B cell (primary cell): ENCODE measurements at regions not wholly inside any gene's neighbourhood (a gene's known extent, or its start where the extent isn't known, plus 50 kb on each side); places are given as distances from the start of the nearest gene placed in this dataset.

Experiments
- ATAC-seq: fragments of 200-7000 bp; cut with Tn5 transposase; one replicate; pipeline ENCODE4 v1.10.0; 2021; ENCODE audit warnings: low read depth, mild to moderate bottlenecking, moderate number of reproducible peaks, moderate library complexity
- CTCF ChIA-PET: fragments of 350-600 bp; sonication (Branson Sonifier 250); formaldehyde crosslinking; loops from one replicate; lab custom pipeline; 2021; ENCODE audit warnings: antibody characterized with exemption, inconsistent platforms; lab: Charles Lee
- POLR2A ChIA-PET: fragments of 350-600 bp; sonication (Branson Sonifier 250); formaldehyde crosslinking; loops from one replicate; lab custom pipeline; 2021; ENCODE audit warnings: antibody characterized with exemption; lab: Charles Lee
- DNase-seq: peaks from one replicate; pipeline ENCODE4 v3.0.0; 2013
- H2AFZ ChIP-seq: 2 replicates; pipeline ENCODE4 v1.6.1; 2012; ENCODE audit warnings: mild to moderate bottlenecking, low read depth, low read length; ENCODE audit not compliant: insufficient read depth, poor library complexity, severe bottlenecking
- H3K27ac ChIP-seq, 2 donors: 1 replicate in 1 of 2; 2 replicates in 1 of 2; pipeline ENCODE4 v1.5.1; 2012 to 2013; ENCODE audit warnings: low read length in 2 of 2, mild to moderate bottlenecking in 2 of 2, moderate library complexity in 1 of 2
- H3K27me3 ChIP-seq, 4 experiments: fragments of 200-600 bp in 1 of 4; sonication (generic) in 1 of 4; replicated peaks in 1 of 4; 1 replicate in 2 of 4; 2 replicates in 2 of 4; pipeline versions ENCODE4 v1.6.1 to v1.7.0; 2013 to 2016; ENCODE audit warnings: low read length in 3 of 4, mild to moderate bottlenecking in 2 of 4, mixed read lengths in 1 of 4, moderate library complexity in 1 of 4; ENCODE audit not compliant: insufficient read depth in 4 of 4, control insufficient read depth in 3 of 4; ENCODE audit errors: control extremely low read depth in 1 of 4
- H3K36me3 ChIP-seq, 2 experiments: replicated peaks in 1 of 2; 1 replicate in 1 of 2; 2 replicates in 1 of 2; pipeline versions ENCODE4 v1.6.1 to v1.7.1; 2013; ENCODE audit warnings: low read length in 1 of 2; ENCODE audit not compliant: insufficient read depth in 2 of 2, control insufficient read depth in 1 of 2; ENCODE audit errors: control extremely low read depth in 1 of 2, extremely low read depth in 1 of 2
- H3K4me1 ChIP-seq, 2 donors: fragments of 200-600 bp in 1 of 2; sonication (generic) in 1 of 2; 1 replicate in 1 of 2; 2 replicates in 1 of 2; pipeline versions ENCODE4 v1.5.1 to v1.6.1; 2013 to 2017; ENCODE audit warnings: low read length in 2 of 2; ENCODE audit not compliant: control insufficient read depth in 2 of 2, insufficient read depth in 2 of 2
- H3K4me2 ChIP-seq: replicated peaks from 2 replicates; pipeline ENCODE3; 2012; ENCODE audit warnings: mild to moderate bottlenecking, low read depth, low read length; ENCODE audit not compliant: poor library complexity, severe bottlenecking
- H3K4me3 ChIP-seq, 5 experiments: fragments of 200-600 bp in 1 of 5; sonication (generic) in 1 of 5; 1 replicate in 3 of 5; 2 replicates in 2 of 5; pipeline versions ENCODE4 v1.5.1 to v1.7.0; 2011 to 2016; ENCODE audit warnings: low read length in 4 of 5, mild to moderate bottlenecking in 4 of 5, low read depth in 2 of 5, control low read depth in 1 of 5, moderate library complexity in 1 of 5; ENCODE audit not compliant: insufficient read depth in 1 of 5; ENCODE audit errors: control extremely low read depth in 1 of 5, extremely low read depth in 1 of 5
- H3K79me2 ChIP-seq: fragments of 200-600 bp; sonication (generic); one replicate; pipeline ENCODE4 v1.6.0; 2016; ENCODE audit warnings: low read length; ENCODE audit not compliant: control insufficient read depth, insufficient read depth
- H3K9ac ChIP-seq: fragments of 200-600 bp; sonication (generic); 2 replicates; pipeline ENCODE4 v1.6.1; 2017; ENCODE audit warnings: mild to moderate bottlenecking, low read length, moderate library complexity
- H3K9me3 ChIP-seq, 3 donors: one replicate each; pipeline versions ENCODE4 v1.6.1 to v1.7.1; 2013; ENCODE audit warnings: low read length in 2 of 3; ENCODE audit not compliant: control insufficient read depth in 2 of 3, insufficient read depth in 1 of 3; ENCODE audit errors: control extremely low read depth in 1 of 3
- H4K20me1 ChIP-seq: 2 replicates; pipeline ENCODE4 v1.6.0; 2012; ENCODE audit warnings: mild to moderate bottlenecking, low read length; ENCODE audit not compliant: insufficient read depth, control insufficient read depth, poor library complexity, severe bottlenecking
- H3K27ac Mint-ChIP-seq: one replicate; pipeline ENCODE4 v1.8.0; 2021; ENCODE audit warnings: mixed read lengths
- H3K27me3 Mint-ChIP-seq: one replicate; pipeline ENCODE4 v1.8.0; 2021; ENCODE audit warnings: mixed read lengths
- H3K4me1 Mint-ChIP-seq: one replicate; pipeline ENCODE4 v1.8.0; 2021; ENCODE audit warnings: mixed read lengths
- H3K4me3 Mint-ChIP-seq: one replicate; pipeline ENCODE4 v1.8.0; 2021; ENCODE audit warnings: mixed read lengths
- H3K9me3 Mint-ChIP-seq: one replicate; pipeline ENCODE4 v1.8.0; 2022; ENCODE audit warnings: mixed read lengths; ENCODE audit not compliant: insufficient read depth
- EZH2 ChIP-seq: IDR thresholded peaks from 2 replicates; pipeline ENCODE4 v1.6.1; 2012; ENCODE audit warnings: borderline replicate concordance, low read depth, mild to moderate bottlenecking, moderate library complexity, low read length; ENCODE audit not compliant: insufficient read depth, poor library complexity, severe bottlenecking
- WGBS: methylation state at CpG from one replicate; pipeline ENCODE4 v1.1.5; 2013; ENCODE audit warnings: missing lambda C conversion rate; ENCODE audit not compliant: insufficient coverage; 5-methylcytosine and 5-hydroxymethylcytosine counted together
- intact Hi-C: fragments of 100-400 bp; cut with micrococcal nuclease; formaldehyde crosslinking; loops from one replicate; pipeline ENCODE4 v1.10.0; 2022
- TF ChIP-seq, protein P1 (sequence below): fragments of 200-600 bp; IDR thresholded peaks from one replicate; pipeline ENCODE4 v1.8.0; 2022; ENCODE audit warnings: antibody characterized with exemption, mild to moderate bottlenecking

GRCh38 chr15:69974321-69974720, 123.4 kb downstream of the TLE3 start:
- CTCF ChIA-PET, result no interaction called here

DNA sequence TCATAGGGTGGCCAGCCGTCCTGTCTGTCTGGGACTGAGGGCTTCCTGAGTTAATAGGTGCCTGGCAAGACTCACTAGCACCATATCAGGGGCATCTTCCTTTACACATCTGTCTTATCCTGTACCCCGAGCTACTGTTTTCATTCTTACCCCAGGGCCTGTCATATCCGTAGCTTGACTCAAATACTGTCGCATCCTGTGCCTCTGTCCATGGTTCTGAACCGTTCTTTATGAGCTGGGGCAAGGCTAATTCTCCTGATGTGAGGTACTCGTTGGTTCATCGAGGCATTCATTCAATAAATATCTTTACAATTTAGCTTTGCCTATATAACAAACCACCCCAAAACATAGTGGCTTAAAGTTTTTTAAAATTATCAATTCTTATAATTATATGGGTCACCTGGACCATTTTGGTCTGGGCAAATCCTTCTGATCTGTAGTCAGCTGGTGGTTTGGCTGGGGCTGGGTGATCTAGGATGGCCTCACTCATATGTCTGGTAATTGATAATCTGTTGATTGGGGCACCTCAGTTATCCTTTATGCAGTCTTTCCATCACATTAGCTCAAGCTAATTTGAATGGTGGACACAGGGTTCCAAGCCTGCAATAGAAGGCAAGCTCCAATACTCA, 121.2 kb downstream of the TLE3 start:
- Mint-ChIP-seq H3K4me3 (no peak overlapping the region), H3K4me1 (peaks cover 30% of the 10 kb centered on the region), H3K27me3 (peaks cover 24% of the 10 kb centered on the region), H3K9me3 (no peaks in the 10 kb centered on the region), H3K27ac (no peak overlapping the region)
- no peak overlapping the region for H3K4me2 ChIP-seq
- H3K27ac ChIP-seq, result no peak overlapping the region
- H3K27me3 ChIP-seq, result peaks cover 0 to 18% (median 3%) of the 10 kb centered on the region in 4 experiments
- no peak overlapping the region for H2AFZ ChIP-seq
- H3K79me2 ChIP-seq, result no peaks in the 10 kb centered on the region
- peaks cover 0 to 7% (median 1%) of the 10 kb centered on the region in 3 donors for H3K9me3 ChIP-seq
- no peaks in the 10 kb centered on the region for H4K20me1 ChIP-seq
- no peak overlapping the region for H3K4me3 ChIP-seq
- DNase-seq (peak; percentile 75), ATAC-seq (no peak)
- POLR2A ChIA-PET, result interaction anchor here (1.2 kb wide), 1 partner anchor 95 kb away, joined by 4 read pairs; no protein-coding TSS in a partner anchor
- WGBS, result 10% methylated on average over 4 of the region's 7 CpGs
- H3K36me3 ChIP-seq, result no peaks in the 10 kb centered on the region
- peaks cover 24 to 29% of the 10 kb centered on the region in 2 donors for H3K4me1 ChIP-seq
- TF ChIP-seq, protein P1, sequence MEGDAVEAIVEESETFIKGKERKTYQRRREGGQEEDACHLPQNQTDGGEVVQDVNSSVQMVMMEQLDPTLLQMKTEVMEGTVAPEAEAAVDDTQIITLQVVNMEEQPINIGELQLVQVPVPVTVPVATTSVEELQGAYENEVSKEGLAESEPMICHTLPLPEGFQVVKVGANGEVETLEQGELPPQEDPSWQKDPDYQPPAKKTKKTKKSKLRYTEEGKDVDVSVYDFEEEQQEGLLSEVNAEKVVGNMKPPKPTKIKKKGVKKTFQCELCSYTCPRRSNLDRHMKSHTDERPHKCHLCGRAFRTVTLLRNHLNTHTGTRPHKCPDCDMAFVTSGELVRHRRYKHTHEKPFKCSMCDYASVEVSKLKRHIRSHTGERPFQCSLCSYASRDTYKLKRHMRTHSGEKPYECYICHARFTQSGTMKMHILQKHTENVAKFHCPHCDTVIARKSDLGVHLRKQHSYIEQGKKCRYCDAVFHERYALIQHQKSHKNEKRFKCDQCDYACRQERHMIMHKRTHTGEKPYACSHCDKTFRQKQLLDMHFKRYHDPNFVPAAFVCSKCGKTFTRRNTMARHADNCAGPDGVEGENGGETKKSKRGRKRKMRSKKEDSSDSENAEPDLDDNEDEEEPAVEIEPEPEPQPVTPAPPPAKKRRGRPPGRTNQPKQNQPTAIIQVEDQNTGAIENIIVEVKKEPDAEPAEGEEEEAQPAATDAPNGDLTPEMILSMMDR, result no peak
- TF ChIP-seq EZH2, result no peak
- H3K9ac ChIP-seq, result no peak overlapping the region
- CTCF ChIA-PET, result interaction anchor here (0.6 to 2.3 kb wide), 8 partner anchors 19 to 256 kb away, joined by 3 to 6 read pairs (median 4); partner anchors contain the start of gene TLE3
- intact Hi-C loops, result loop anchor here (10.0 kb wide), 1 partner anchor 488 kb away; no protein-coding TSS in a partner anchor

More at GRCh38 chr15:69974321-69974720, 123.4 kb downstream of the TLE3 start:
- no peak overlapping the region for H3K27ac Mint-ChIP-seq
- no peaks in the 10 kb centered on the region for H3K9me3 Mint-ChIP-seq
- no peak overlapping the region for H3K4me3 Mint-ChIP-seq
- DNase-seq, result peak; percentile 3
- ATAC-seq, result no peak
- peaks cover 9% of the 10 kb centered on the region for H3K4me1 Mint-ChIP-seq
- no peak overlapping the region for H3K9ac ChIP-seq
- no peak overlapping the region for H2AFZ ChIP-seq
- WGBS, result 93% methylated on average over 3 of the region's 5 CpGs
- no peak for TF ChIP-seq EZH2
- TF ChIP-seq, protein P1, result no peak
- no peaks in the 10 kb centered on the region for H4K20me1 ChIP-seq
- POLR2A ChIA-PET, result no interaction called here
- no peaks in the 10 kb centered on the region for H3K36me3 ChIP-seq
- intact Hi-C loops, result loop anchor here (10.0 kb wide), 1 partner anchor 490 kb away; no protein-coding TSS in a partner anchor
- no peak overlapping the region for H3K27ac ChIP-seq
- peaks cover 24% of the 10 kb centered on the region for H3K27me3 Mint-ChIP-seq
- H3K4me3 ChIP-seq, result no peak overlapping the region
- peaks cover 0 to 18% (median 3%) of the 10 kb centered on the region in 4 experiments for H3K27me3 ChIP-seq
- peaks cover 0 to 7% (median 1%) of the 10 kb centered on the region in 3 donors for H3K9me3 ChIP-seq
- H3K79me2 ChIP-seq, result no peaks in the 10 kb centered on the region
- no peak overlapping the region for H3K4me2 ChIP-seq
- peaks cover 7 to 9% of the 10 kb centered on the region in 2 donors for H3K4me1 ChIP-seq
